GM23248 (cell line): ENCODE measurements at regions not wholly inside any gene's neighbourhood (a gene's known extent, or its start where the extent isn't known, plus 50 kb on each side); places are given as distances from the start of the nearest gene placed in this dataset.
"Not testable (repeated sequence)": the region's sequence is repeated elsewhere in the genome, so short reads cannot be mapped to it uniquely, and the experiment has no call there.

Source experiments
- DNase-seq: peaks from one replicate; pipeline ENCODE4 v3.0.0-alpha.2; 2015
- H2AFZ ChIP-seq: fragments of 200-600 bp; sonication (generic); 2 replicates; pipeline ENCODE4 v1.6.1; 2016; ENCODE audit warnings: antibody characterized with exemption
- H3F3A ChIP-seq: fragments of 200-600 bp; sonication (generic); 2 replicates; pipeline ENCODE4 v1.6.1; 2016; ENCODE audit warnings: mild to moderate bottlenecking, antibody characterized with exemption, mixed run types; ENCODE audit not compliant: insufficient read depth
- H3K27ac ChIP-seq: fragments of 200-600 bp; sonication (generic); 2 replicates; pipeline ENCODE4 v1.5.1; 2016; ENCODE audit warnings: mild to moderate bottlenecking
- H3K27me3 ChIP-seq: fragments of 200-600 bp; sonication (generic); replicated peaks from 2 replicates; pipeline ENCODE4 v1.6.1; 2016; ENCODE audit warnings: mild to moderate bottlenecking; ENCODE audit not compliant: insufficient read depth
- H3K36me3 ChIP-seq: fragments of 200-600 bp; sonication (generic); 2 replicates; pipeline ENCODE4 v1.6.1; 2016; ENCODE audit warnings: low read depth, mild to moderate bottlenecking
- H3K4me1 ChIP-seq: fragments of 200-600 bp; sonication (generic); 2 replicates; pipeline ENCODE4 v1.6.1; 2016; ENCODE audit warnings: mild to moderate bottlenecking; ENCODE audit not compliant: insufficient read depth
- H3K4me2 ChIP-seq: fragments of 200-600 bp; sonication (generic); one replicate; pipeline ENCODE4 v1.6.1; 2016; ENCODE audit warnings: mild to moderate bottlenecking; ENCODE audit not compliant: unreplicated experiment
- H3K4me3 ChIP-seq: fragments of 200-600 bp; sonication (generic); 2 replicates; pipeline ENCODE4 v1.5.1; 2016; ENCODE audit warnings: mild to moderate bottlenecking
- H3K79me2 ChIP-seq: fragments of 200-600 bp; sonication (generic); 2 replicates; pipeline ENCODE4 v1.6.1; 2016; ENCODE audit warnings: mild to moderate bottlenecking; ENCODE audit not compliant: insufficient read depth
- H3K9ac ChIP-seq: fragments of 200-600 bp; sonication (generic); 2 replicates; pipeline ENCODE4 v1.6.1; 2016; ENCODE audit warnings: mild to moderate bottlenecking
- H3K9me2 ChIP-seq: fragments of 200-600 bp; sonication (generic); 2 replicates; pipeline ENCODE4 v1.6.1; 2016; ENCODE audit warnings: mixed run types, mild to moderate bottlenecking, moderate library complexity; ENCODE audit not compliant: insufficient read depth
- H3K9me3 ChIP-seq: fragments of 200-600 bp; sonication (generic); one replicate; pipeline ENCODE4 v1.6.1; 2017; ENCODE audit warnings: low read depth
- H4K20me1 ChIP-seq: fragments of 200-600 bp; sonication (generic); 2 replicates; pipeline ENCODE4 v1.6.0; 2016; ENCODE audit not compliant: insufficient read depth
- EZH2 ChIP-seq: fragments of 200-600 bp; sonication (generic); IDR thresholded peaks from 2 replicates; pipeline ENCODE4 v1.6.1; 2018; ENCODE audit warnings: antibody characterized with exemption, mild to moderate bottlenecking; ENCODE audit not compliant: insufficient read depth, poor library complexity, severe bottlenecking
- EZH2phosphoT487 ChIP-seq: fragments of 200-600 bp; sonication (generic); IDR thresholded peaks from 2 replicates; pipeline ENCODE4 v1.6.1; 2018; ENCODE audit warnings: antibody characterized with exemption, moderate library complexity, mild to moderate bottlenecking, low read depth; ENCODE audit not compliant: insufficient read depth
- WGBS, 2 experiments: methylation state at CpG; one replicate each; pipeline ENCODE4 v1.1.6; 2015 to 2017; ENCODE audit warnings: low lambda C conversion rate in 2 of 2, low coverage in 1 of 2; ENCODE audit errors: missing lambda C conversion rate in 2 of 2; 5-methylcytosine and 5-hydroxymethylcytosine counted together
- in situ Hi-C: fragments of 300-500 bp; cut with MboI; formaldehyde crosslinking; loops from 2 replicates; pipeline ENCODE4 v1.15.0; 2020

GRCh38 chr17:71634376-71634775 is 486.4 kb upstream of the SOX9 start:
- no peak for DNase-seq
- Histone ChIP-seq H3K27me3 (no peaks in the 10 kb centered on the region), H3K4me3 (no peak overlapping the region), H3K27ac (no peak overlapping the region), H3K9me3 (no peaks in the 10 kb centered on the region), H3K9ac (no peak overlapping the region), H3K4me1 (peaks cover 44% of the 10 kb centered on the region), H3K9me2 (no peaks in the 10 kb centered on the region), H3K36me3 (no peaks in the 10 kb centered on the region), H3K79me2 (no peaks in the 10 kb centered on the region), H4K20me1 (no peaks in the 10 kb centered on the region), H3K4me2 (no peak overlapping the region), H2AFZ (no peak overlapping the region), H3F3A (peaks cover 39% of the 10 kb centered on the region)
- 95 to 97% methylated on average over 1 of the region's 1 CpG for WGBS, 2 experiments
- TF ChIP-seq EZH2 (no peak), EZH2phosphoT487 (no peak)
- in situ Hi-C loops: no loop called here

- H3K9ac ChIP-seq: no peak overlapping the region
- in situ Hi-C loops: no loop called here
- TF ChIP-seq EZH2 (no peak), EZH2phosphoT487 (no peak)
- H3K4me1 ChIP-seq: peaks cover 44% of the 10 kb centered on the region
- H3F3A ChIP-seq: peaks cover 38% of the 10 kb centered on the region
- H3K4me2 ChIP-seq: no peak overlapping the region
- 98 to 100% methylated on average over 5 of the region's 5 CpGs for WGBS, 2 experiments
- DNase-seq: no peak
- no peaks in the 10 kb centered on the region for H3K79me2 ChIP-seq
- H3K9me3 ChIP-seq: no peaks in the 10 kb centered on the region
- no peak overlapping the region for H3K4me3 ChIP-seq
- no peaks in the 10 kb centered on the region for H3K27me3 ChIP-seq
- H3K9me2 ChIP-seq: no peaks in the 10 kb centered on the region
- no peak overlapping the region for H2AFZ ChIP-seq
- no peaks in the 10 kb centered on the region for H3K36me3 ChIP-seq
- H4K20me1 ChIP-seq: no peaks in the 10 kb centered on the region
- no peak overlapping the region for H3K27ac ChIP-seq
These were observed 485.6 kb upstream of the SOX9 start for GRCh38 chr17:71635187-71635586.

- Histone ChIP-seq H2AFZ (no peak overlapping the region), H3K9me2 (no peaks in the 10 kb centered on the region), H3K9ac (no peak overlapping the region), H3K79me2 (no peaks in the 10 kb centered on the region), H3K4me2 (no peak overlapping the region), H3K27me3 (no peaks in the 10 kb centered on the region), H3K4me3 (no peak overlapping the region), H3K9me3 (no peaks in the 10 kb centered on the region), H3K36me3 (no peaks in the 10 kb centered on the region), H3K4me1 (peaks cover 29% of the 10 kb centered on the region), H4K20me1 (no peaks in the 10 kb centered on the region), H3K27ac (no peak overlapping the region), H3F3A (peaks cover 23% of the 10 kb centered on the region)
- in situ Hi-C loops: no loop called here
- TF ChIP-seq EZH2phosphoT487 (no peak), EZH2 (no peak)
- DNase-seq: no peak
- WGBS, 2 experiments: 98 to 100% methylated on average over 1 of the region's 1 CpG
These were observed 484.2 kb upstream of the SOX9 start for GRCh38 chr17:71636644-71637043.

GRCh38 chr17:71638668-71639067 is 482.2 kb upstream of the SOX9 start:
- no peak for TF ChIP-seq EZH2
- TF ChIP-seq EZH2phosphoT487: no peak
- H4K20me1 ChIP-seq: no peaks in the 10 kb centered on the region
- 0 out of 2 replicates have a peak, but pooled peaks cover 3% of the 10 kb centered on the region for H3F3A ChIP-seq
- H3K27ac ChIP-seq: no peak overlapping the region
- 94 to 96% methylated on average over 4 of the region's 4 CpGs for WGBS, 2 experiments
- in situ Hi-C loops: no loop called here
- no peak overlapping the region for H3K4me3 ChIP-seq
- no peak overlapping the region for H2AFZ ChIP-seq
- H3K9me2 ChIP-seq: no peaks in the 10 kb centered on the region
- no peaks in the 10 kb centered on the region for H3K36me3 ChIP-seq
- peaks cover 10% of the 10 kb centered on the region for H3K4me1 ChIP-seq
- no peak overlapping the region for H3K4me2 ChIP-seq
- no peaks in the 10 kb centered on the region for H3K9me3 ChIP-seq
- DNase-seq: no peak
- no peaks in the 10 kb centered on the region for H3K79me2 ChIP-seq
- no peak overlapping the region for H3K9ac ChIP-seq
- H3K27me3 ChIP-seq: no peaks in the 10 kb centered on the region

- H3K9ac ChIP-seq: no peak overlapping the region
- H3K4me1 ChIP-seq: no peaks in the 10 kb centered on the region
- no peaks in the 10 kb centered on the region for H3F3A ChIP-seq
- TF ChIP-seq EZH2 (no peak), EZH2phosphoT487 (no peak)
- no peaks in the 10 kb centered on the region for H3K79me2 ChIP-seq
- no peak for DNase-seq
- no peaks in the 10 kb centered on the region for H4K20me1 ChIP-seq
- no peak overlapping the region for H3K4me2 ChIP-seq
- no peak overlapping the region for H2AFZ ChIP-seq
- no peaks in the 10 kb centered on the region for H3K27me3 ChIP-seq
- no peak overlapping the region for H3K4me3 ChIP-seq
- no peaks in the 10 kb centered on the region for H3K9me3 ChIP-seq
- in situ Hi-C loops: no loop called here
- no peaks in the 10 kb centered on the region for H3K36me3 ChIP-seq
- H3K9me2 ChIP-seq: no peaks in the 10 kb centered on the region
- H3K27ac ChIP-seq: no peak overlapping the region
These were observed 481.0 kb upstream of the SOX9 start for GRCh38 chr17:71639865-71640264.

- H3K4me2 ChIP-seq, H2AFZ ChIP-seq, H3K9me3 ChIP-seq, H3K9me2 ChIP-seq, in situ Hi-C loops, H3K4me3 ChIP-seq, H3F3A ChIP-seq, H3K4me1 ChIP-seq, H3K79me2 ChIP-seq, H3K27ac ChIP-seq, H3K27me3 ChIP-seq, H4K20me1 ChIP-seq, DNase-seq, H3K36me3 ChIP-seq, H3K9ac ChIP-seq: not testable (repeated sequence)
- WGBS, 2 experiments: 78 to 80% methylated on average over 2 of the region's 2 CpGs
These were observed 473.9 kb upstream of the SOX9 start for GRCh38 chr17:71646890-71647289.

- H4K20me1 ChIP-seq, H3K27me3 ChIP-seq, H3F3A ChIP-seq, H3K4me3 ChIP-seq, DNase-seq, in situ Hi-C loops, H3K9me2 ChIP-seq, H3K27ac ChIP-seq, H2AFZ ChIP-seq, H3K4me2 ChIP-seq, H3K79me2 ChIP-seq, H3K9ac ChIP-seq, H3K4me1 ChIP-seq, H3K9me3 ChIP-seq, H3K36me3 ChIP-seq: not testable (repeated sequence)
- 95 to 100% methylated on average over 2 of the region's 2 CpGs for WGBS, 2 experiments
These were observed 472.5 kb upstream of the SOX9 start for GRCh38 chr17:71648342-71648741.
